Keratinocyte (primary cell): ENCODE measurements at regions not wholly inside any gene's neighbourhood (a gene's known extent, or its start where the extent isn't known, plus 50 kb on each side); places are given as distances from the start of the nearest gene placed in this dataset.

Experiments
- DNase-seq: peaks from one replicate; pipeline ENCODE4 v3.0.0-alpha.2; 2011; ENCODE audit warnings: low read depth, missing footprints, low spot score
- FAIRE-seq: peaks from 2 replicates; lab custom pipeline; 2011; peaks lifted over from hg19 to GRCh38; lab: Jason Lieb, UNC
- H2AFZ ChIP-seq: 2 replicates; pipeline ENCODE4 v1.6.0; 2012; ENCODE audit warnings: low read length, control low read depth, inconsistent platforms; ENCODE audit not compliant: control insufficient read depth
- H3K27ac ChIP-seq: 2 replicates; pipeline ENCODE4 v1.5.1; 2011; ENCODE audit warnings: low read length; ENCODE audit not compliant: control insufficient read depth, insufficient read depth
- H3K27me3 ChIP-seq: 3 replicates; pipeline ENCODE4 v1.6.0; 2011; ENCODE audit warnings: low read length; ENCODE audit not compliant: control insufficient read depth, insufficient read depth; ENCODE audit errors: extremely low read depth
- H3K36me3 ChIP-seq, 2 experiments: 2 replicates in 1 of 2; 3 replicates in 1 of 2; pipeline ENCODE4 v1.5.1; 2011; ENCODE audit warnings: low read length in 2 of 2, mild to moderate bottlenecking in 1 of 2; ENCODE audit not compliant: control insufficient read depth in 2 of 2, insufficient read depth in 2 of 2; ENCODE audit errors: extremely low read depth in 1 of 2
- H3K4me1 ChIP-seq: 3 replicates; pipeline ENCODE4 v1.5.1; 2011; ENCODE audit warnings: low read length; ENCODE audit not compliant: control insufficient read depth, insufficient read depth; ENCODE audit errors: extremely low read depth
- H3K4me2 ChIP-seq: 3 replicates; pipeline ENCODE4 v1.6.0; 2011; ENCODE audit warnings: low read depth, low read length; ENCODE audit not compliant: control insufficient read depth, insufficient read depth; ENCODE audit errors: extremely low read depth
- H3K4me3 ChIP-seq, 3 experiments: fragments of 200-600 bp in 1 of 3; sonication (generic) in 1 of 3; 2 replicates in 2 of 3; 3 replicates in 1 of 3; pipeline ENCODE4 v1.5.1; 2011 to 2016; ENCODE audit warnings: low read length in 3 of 3, mild to moderate bottlenecking in 3 of 3, control low read depth in 2 of 3, inconsistent platforms in 1 of 3, low read depth in 1 of 3, mixed read lengths in 1 of 3, mixed run types in 1 of 3, moderate library complexity in 1 of 3; ENCODE audit not compliant: control insufficient read depth in 2 of 3, insufficient read depth in 2 of 3; ENCODE audit errors: extremely low read depth in 1 of 3
- H3K79me2 ChIP-seq: 2 replicates; pipeline ENCODE4 v1.6.0; 2012; ENCODE audit warnings: low read length; ENCODE audit not compliant: control insufficient read depth, insufficient read depth
- H3K9ac ChIP-seq: 3 replicates; pipeline ENCODE4 v1.6.0; 2011; ENCODE audit warnings: low read length; ENCODE audit not compliant: control insufficient read depth, insufficient read depth; ENCODE audit errors: extremely low read depth
- H3K9me1 ChIP-seq: 3 replicates; pipeline ENCODE4 v1.6.0; 2011; ENCODE audit warnings: low read length; ENCODE audit not compliant: control insufficient read depth, insufficient read depth; ENCODE audit errors: extremely low read depth
- H3K9me3 ChIP-seq: 2 replicates; pipeline ENCODE4 v1.5.1; 2012; ENCODE audit warnings: low read depth, low read length; ENCODE audit not compliant: control insufficient read depth
- H4K20me1 ChIP-seq: 3 replicates; pipeline ENCODE4 v1.6.0; 2011; ENCODE audit warnings: low read length; ENCODE audit not compliant: control insufficient read depth, insufficient read depth; ENCODE audit errors: extremely low read depth
- CTCF ChIP-seq, 3 experiments: IDR thresholded peaks in 1 of 3; conservative IDR thresholded peaks in 1 of 3; optimal IDR thresholded peaks in 1 of 3; 2 replicates in 2 of 3; 3 replicates in 1 of 3; pipeline versions ENCODE3 to v1.5.1; 2011; ENCODE audit warnings: low read length in 3 of 3, mild to moderate bottlenecking in 3 of 3, moderate library complexity in 2 of 3, control low read depth in 1 of 3, inconsistent platforms in 1 of 3; ENCODE audit not compliant: insufficient read depth in 2 of 3; ENCODE audit errors: extremely low read depth in 1 of 3
- EZH2 ChIP-seq: IDR thresholded peaks from one replicate; pipeline ENCODE4 v1.6.1; 2012; ENCODE audit warnings: inconsistent platforms, mild to moderate bottlenecking, low read length, moderate library complexity
- dilution Hi-C: fragments of 300-500 bp; cut with MboI; formaldehyde crosslinking; loops from one replicate; pipeline ENCODE4 v1.7.0; 2020; ENCODE audit warnings: low sequenced_read_pairs; ENCODE audit not compliant: extremely low pct_ligation_motif_present

GRCh38 chr4:157792716-157793115, 380.1 kb downstream of the GASK1B start:
- no peak for FAIRE-seq
- dilution Hi-C loops: no loop called here
- H3K79me2 ChIP-seq: no peaks in the 10 kb centered on the region
- H3K4me1 ChIP-seq: no peaks in the 10 kb centered on the region
- H3K36me3 ChIP-seq: no peaks in the 10 kb centered on the region
- no peak overlapping the region for H3K9ac ChIP-seq
- TF ChIP-seq CTCF (optimal IDR thresholded peaks at IDR 0.05 in 1 of 3, IDR thresholded peaks at IDR 0.05 in 1 of 3, conservative IDR thresholded peaks at IDR 0.05 in 1 of 3; ENCODE audit: extremely low read depth in 1 of 3, insufficient read depth in 2 of 3, low read length in 3 of 3) (no peak), EZH2 (no peak)
- H3K4me2 ChIP-seq: no peak overlapping the region
- DNase-seq: no peak
- H3K9me3 ChIP-seq: no peaks in the 10 kb centered on the region
- H3K27ac ChIP-seq: no peak overlapping the region
- no peak overlapping the region for H2AFZ ChIP-seq
- H3K27me3 ChIP-seq: no peaks in the 10 kb centered on the region
- H3K4me3 ChIP-seq: no peak overlapping the region
- H4K20me1 ChIP-seq: no peaks in the 10 kb centered on the region
- no peaks in the 10 kb centered on the region for H3K9me1 ChIP-seq

- dilution Hi-C loops: no loop called here
- H3K4me3 ChIP-seq: no peak overlapping the region
- no peaks in the 10 kb centered on the region for H3K9me1 ChIP-seq
- H3K4me1 ChIP-seq: no peaks in the 10 kb centered on the region
- DNase-seq (no peak), FAIRE-seq (no peak)
- no peaks in the 10 kb centered on the region for H3K79me2 ChIP-seq
- no peak overlapping the region for H2AFZ ChIP-seq
- H3K9ac ChIP-seq: no peak overlapping the region
- no peak overlapping the region for H3K27ac ChIP-seq
- no peak for TF ChIP-seq EZH2
- no peak for TF ChIP-seq CTCF (optimal IDR thresholded peaks at IDR 0.05 in 1 of 3, IDR thresholded peaks at IDR 0.05 in 1 of 3, conservative IDR thresholded peaks at IDR 0.05 in 1 of 3; ENCODE audit: extremely low read depth in 1 of 3, insufficient read depth in 2 of 3, low read length in 3 of 3)
- H3K27me3 ChIP-seq: no peaks in the 10 kb centered on the region
- no peaks in the 10 kb centered on the region for H3K9me3 ChIP-seq
- no peak overlapping the region for H3K4me2 ChIP-seq
- no peaks in the 10 kb centered on the region for H3K36me3 ChIP-seq
- H4K20me1 ChIP-seq: no peaks in the 10 kb centered on the region
Measured at GRCh38 chr4:157791236-157791635, 381.6 kb downstream of the GASK1B start.
